Prostate gland (tissue), 2 donors: ENCODE measurements at regions not wholly inside any gene's neighbourhood (a gene's known extent, or its start where the extent isn't known, plus 50 kb on each side); places are given as distances from the start of the nearest gene placed in this dataset.

Experiments used
- CTCF ChIP-seq, 4 experiments: fragments of 200-600 bp in 2 of 4; fragments of 450-650 bp in 2 of 4; sonication (generic) in 2 of 4; IDR thresholded peaks; 1 replicate in 3 of 4; 2 replicates in 1 of 4; pipeline ENCODE4 v1.5.1; 2016 to 2019; ENCODE audit warnings: antibody characterized with exemption in 4 of 4, mild to moderate bottlenecking in 2 of 4, moderate library complexity in 2 of 4
- POLR2A ChIP-seq: fragments of 450-650 bp; IDR thresholded peaks from one replicate; pipeline ENCODE4 v1.6.1; 2016; ENCODE audit warnings: antibody characterized with exemption, mild to moderate bottlenecking

- no peak for TF ChIP-seq CTCF (IDR thresholded peaks at IDR 0.05)
- TF ChIP-seq POLR2A: no peak
Observed at GRCh38 chr7:49060743-49061142, 136.4 kb downstream of the CDC14C start.
